Inflammatory macrophage (primary cell): ENCODE measurements at regions not wholly inside any gene's neighbourhood (a gene's known extent, or its start where the extent isn't known, plus 50 kb on each side); places are given as distances from the start of the nearest gene placed in this dataset.

Experiments used
- DNase-seq, 2 donors: peaks; one replicate each; pipeline ENCODE4 v3.0.0-alpha.2; 2020 to 2022

DNA sequence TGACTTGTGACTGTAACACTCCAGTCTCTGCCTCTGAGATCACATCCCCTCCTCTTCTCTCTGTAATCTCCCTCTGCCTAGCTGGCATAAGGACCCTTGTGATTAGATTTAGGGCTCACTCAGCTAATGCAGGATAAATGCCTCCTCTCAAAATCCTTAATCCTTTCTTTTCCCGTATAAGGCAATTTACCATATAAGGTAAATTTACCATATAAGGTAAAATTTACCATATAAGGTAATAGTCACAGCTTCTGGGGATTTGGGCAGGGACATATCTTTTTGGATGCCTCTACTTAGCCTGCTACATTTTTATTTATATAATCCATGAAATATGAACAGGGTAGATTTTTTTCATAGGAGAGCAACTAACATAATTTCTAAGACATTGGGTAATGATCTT is 318.0 kb upstream of the PUM3 start:
- no peak for DNase-seq

DNA sequence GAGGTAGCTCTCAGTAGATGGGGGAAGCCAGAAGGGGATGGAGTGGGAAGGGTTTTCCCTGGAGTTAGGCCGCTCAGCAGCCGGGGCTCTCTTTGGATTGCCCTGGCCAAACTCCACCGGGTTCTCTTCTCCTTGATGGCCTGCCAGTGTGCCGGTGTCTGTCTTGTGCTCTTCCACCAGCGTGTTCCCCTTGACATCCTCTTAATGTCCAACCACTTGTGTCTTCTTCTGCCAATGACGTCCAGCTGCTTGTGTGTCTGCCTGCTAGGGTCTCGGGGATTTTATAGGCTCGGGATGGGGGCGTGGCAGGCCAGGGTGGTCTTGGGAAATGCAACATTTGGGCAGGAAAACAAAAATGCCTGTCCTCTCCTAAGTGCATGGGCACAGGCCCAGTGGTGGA is 313.1 kb upstream of the PUM3 start:
- DNase-seq = no peak

DNA sequence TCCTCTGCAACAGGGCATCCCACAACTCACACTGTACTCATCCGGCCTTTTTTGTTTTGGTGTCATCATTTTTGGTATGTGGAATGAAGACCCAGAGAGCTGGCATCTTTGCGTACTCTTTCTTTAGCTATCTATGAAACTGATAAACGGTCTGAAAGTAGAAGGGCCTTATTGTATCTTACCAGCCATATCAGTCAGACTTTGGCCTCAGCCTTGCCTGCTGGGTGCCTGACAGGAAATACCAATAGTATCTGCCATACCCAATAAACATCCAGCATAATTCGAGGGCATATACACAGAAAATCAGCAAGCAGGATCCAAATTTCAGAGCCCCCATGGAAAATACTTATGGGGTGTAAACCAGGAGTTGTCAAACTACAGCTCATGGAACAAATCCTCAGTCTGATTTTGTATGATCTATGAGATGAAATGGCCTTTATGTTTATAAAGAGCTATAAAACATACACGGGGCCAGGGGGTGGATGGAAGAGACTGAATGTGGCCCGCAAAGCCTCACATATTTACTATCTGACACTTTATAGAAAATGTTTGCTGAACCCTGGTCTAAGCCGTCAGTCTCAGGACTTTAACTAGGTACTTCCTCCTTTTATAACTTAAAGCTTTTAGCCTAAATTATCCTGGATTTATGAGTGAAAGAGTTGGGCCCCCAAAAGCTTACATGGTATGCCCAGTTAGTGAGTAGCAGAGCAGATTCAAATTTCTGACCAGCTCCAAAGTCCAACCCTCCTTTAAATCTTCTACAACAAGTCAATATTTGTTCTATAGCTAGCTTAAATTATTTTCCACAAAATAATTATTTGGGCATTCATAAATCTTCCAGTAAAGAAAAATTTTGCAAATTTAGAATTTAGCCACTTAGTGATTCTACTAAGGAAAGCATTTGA is 308.0 kb upstream of the PUM3 start:
- no peak for DNase-seq

DNA sequence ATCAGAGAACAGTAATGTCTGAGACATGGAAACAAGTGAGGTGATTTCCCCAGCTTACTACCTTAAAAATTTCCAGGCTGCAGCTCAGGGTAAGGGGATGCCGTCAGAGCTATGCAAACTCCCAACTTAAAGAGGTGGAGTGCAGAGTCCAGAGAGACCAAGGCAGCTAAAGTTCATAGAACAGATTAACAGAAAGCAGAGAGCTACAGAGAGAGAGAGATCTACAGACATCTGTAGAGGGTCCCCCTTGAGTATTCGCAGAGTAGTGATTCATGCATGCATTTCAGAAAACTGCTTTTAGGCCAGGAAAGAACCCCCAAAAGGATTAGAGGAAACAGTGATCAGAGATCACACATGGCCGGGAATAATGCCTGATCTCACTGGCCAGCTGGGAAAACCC is 306.2 kb upstream of the PUM3 start:
- DNase-seq = no peak

DNA sequence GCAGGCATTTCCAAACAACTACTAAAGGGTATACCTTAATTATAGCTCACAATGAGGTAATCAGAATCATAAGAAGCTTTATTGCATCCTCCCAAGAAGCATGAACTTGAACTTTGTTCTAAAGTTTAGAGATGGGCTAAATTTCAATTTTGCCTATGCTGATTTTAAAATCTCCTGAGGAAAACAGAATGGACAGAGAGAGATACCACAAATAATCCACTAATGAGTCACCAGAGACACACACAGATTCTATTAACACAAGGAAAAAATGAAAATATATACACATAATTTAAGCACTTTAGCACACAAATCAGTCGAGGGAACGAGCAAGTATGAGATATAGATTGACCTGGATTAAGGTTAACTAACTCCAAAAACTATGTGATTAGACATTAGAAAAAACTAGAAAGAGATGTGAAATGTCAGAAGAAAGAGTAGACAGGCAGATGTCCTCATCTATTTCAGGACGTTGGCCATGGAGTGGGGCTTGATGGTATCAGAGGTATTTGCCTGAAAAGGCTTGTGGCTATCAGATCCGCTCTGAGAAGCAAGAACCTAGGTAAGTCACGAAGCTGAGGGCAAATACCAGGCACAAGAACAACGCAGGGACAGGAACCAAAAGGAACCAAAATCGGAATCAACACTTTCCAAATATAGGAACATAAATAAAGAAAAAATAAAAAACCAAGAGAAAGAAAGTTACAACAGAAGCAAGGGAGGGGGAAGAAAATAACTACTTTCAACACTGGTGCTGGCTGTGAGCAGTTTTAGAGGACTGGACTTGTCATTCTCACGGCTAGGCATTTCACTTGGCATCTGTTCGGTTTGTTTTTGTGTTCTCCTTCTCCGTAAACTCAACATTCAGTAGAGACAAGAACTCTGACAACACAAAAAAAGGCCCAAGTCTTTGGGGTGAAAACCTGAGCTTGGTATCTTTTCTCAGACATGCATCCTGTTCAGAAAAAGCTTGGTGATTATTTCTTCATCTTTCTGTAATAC is 294.6 kb upstream of the PUM3 start:
- DNase-seq = no peak

- DNase-seq = peak in 1 of 2 donors; percentile 6
Measured at GRCh38 chr9:3137347-3137695, 293.4 kb upstream of the PUM3 start.

- DNase-seq = no peak
Measured at GRCh38 chr9:3136686-3137346, 292.9 kb upstream of the PUM3 start.

DNA sequence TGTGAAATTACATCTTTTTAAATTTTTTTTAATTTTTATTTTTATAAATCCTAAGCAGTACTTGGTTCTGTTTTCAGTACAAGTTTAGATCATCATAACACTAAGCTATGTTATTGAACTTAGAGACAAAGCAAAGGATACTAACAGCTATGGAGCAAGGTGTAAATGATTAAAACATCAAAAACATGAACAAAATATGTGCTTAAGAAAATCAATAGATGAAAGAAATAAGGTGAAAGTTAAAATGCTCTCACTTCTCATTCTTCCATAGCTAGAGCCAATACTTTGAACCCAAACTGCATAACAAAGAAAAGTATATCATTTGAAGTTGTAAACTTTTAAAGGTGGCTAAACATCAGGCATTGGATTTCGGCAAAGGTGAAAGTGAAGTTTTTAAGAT is 292.3 kb upstream of the PUM3 start:
- no peak for DNase-seq

DNA sequence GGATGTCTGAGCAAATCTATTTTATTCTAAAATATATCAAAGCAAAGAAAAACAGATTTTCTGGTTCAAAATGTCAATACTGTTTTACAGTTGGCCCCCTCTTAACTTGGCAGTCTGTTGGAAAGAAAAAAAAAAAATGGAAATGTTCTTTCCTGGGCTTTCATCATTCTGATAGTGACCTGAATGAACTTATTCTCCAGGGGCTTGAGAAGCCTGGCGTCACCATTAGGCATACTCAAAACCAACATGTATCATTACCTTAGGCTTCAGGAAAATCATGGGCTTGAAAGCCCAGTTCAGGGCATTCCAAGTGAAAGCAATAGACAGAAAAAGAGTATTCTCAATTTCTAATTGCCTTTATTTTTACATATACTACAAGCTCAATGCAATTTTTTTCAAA is 283.7 kb upstream of the PUM3 start:
- no peak for DNase-seq

DNA sequence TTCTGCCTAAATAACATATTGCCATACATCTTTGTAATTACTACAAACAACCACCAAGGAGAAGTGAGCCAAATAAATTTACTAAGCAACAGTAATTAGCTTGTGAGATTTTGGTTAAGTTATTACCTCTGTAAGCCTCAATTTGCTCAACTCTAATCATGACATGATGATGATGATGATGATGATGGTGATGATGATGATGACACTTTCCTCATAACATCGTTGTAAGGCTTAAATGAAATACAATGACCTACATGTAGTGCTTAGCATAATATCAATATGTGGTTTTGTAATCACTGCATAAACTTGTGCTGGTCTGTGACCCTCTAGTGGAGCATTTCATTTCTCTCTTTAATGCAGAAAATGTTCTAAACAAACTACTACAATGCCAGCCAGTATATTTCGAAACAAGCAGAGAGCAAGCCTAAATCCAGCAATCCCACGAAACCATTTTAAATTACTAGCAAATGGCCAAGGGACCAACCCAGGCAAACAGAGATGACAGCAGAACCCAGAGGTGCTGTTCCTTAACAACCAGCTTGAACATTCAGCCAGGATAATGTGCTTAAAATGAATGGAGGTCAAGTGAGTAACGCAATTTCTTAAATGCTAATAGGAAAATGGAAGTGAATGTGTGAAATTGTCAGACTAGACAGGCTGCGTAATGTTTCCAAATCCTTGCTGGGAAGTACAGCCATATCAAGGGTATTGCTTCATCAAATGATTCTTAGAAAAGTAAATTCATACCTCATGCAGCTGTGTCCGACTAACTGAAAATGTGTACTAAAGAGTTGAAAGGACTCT is 281.9 kb upstream of the PUM3 start:
- peak; percentile 75 to 92 for DNase-seq

GRCh38 chr9:3124001-3124400 is 280.1 kb upstream of the PUM3 start:
- DNase-seq = no peak

DNA sequence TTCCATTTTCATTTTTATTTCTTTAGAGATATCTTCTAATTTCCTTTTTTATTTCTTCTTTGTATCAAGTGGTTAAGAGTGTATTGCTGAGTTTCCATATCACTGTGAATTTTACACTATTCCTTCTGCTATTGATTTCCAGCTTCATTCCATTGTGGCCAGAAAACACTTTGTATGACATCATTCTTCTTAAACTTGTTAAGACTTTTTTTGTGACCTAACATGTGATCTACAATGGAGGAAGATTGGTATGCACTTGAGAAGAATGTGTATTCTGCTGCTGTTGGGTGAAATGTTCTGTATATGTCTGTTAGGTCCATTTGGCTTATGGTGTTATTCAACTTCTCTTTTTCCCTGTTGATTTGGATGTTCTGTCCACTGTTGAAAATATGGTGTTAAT is 274.2 kb upstream of the PUM3 start:
- no peak for DNase-seq

DNA sequence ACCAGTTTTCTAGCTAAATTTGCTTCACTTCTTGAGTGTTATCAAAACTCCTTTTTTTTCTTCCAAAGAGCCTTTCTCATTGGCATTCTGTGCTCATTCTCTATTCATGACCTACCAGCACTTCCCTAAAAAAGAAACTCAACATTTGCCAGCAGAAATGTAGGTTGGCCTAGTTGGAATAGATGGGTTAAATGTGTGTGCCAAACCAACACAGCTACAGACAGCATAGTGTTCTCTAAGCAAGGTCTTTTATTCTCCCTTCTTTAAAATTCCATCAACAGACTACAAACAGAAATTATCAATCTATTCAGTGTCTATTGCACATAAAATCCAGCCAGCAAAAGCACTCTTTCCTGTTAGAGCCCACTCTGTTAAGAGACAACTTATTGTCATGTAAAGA is 255.8 kb upstream of the PUM3 start:
- DNase-seq = no peak

- DNase-seq = no peak
Measured at GRCh38 chr9:3088219-3088618, 244.3 kb upstream of the PUM3 start.

DNA sequence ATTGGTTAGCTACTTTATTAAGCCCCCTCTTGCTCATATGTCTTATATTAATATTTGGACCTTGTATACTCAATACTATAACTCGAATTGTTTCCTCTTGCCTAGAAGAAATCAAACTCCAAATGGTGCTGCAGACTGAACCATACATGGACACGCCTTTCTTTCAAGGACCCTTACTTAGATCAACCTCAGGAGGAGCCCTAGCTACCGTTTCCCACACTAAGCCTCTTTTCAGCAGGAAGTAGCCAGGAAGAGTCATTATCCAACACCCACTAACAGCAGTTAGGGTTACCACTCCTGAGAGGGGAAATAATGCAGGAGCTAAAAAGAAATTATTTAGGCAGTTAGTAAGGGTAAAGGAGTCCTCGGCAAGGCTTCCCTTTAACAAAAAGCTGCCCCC is 243.8 kb upstream of the PUM3 start:
- no peak for DNase-seq

- no peak for DNase-seq
Measured at GRCh38 chr9:3080951-3081350, 237.1 kb upstream of the PUM3 start.

GRCh38 chr9:3074247-3074646 is 230.4 kb upstream of the PUM3 start:
- DNase-seq = peak; percentile 26 to 37

DNA sequence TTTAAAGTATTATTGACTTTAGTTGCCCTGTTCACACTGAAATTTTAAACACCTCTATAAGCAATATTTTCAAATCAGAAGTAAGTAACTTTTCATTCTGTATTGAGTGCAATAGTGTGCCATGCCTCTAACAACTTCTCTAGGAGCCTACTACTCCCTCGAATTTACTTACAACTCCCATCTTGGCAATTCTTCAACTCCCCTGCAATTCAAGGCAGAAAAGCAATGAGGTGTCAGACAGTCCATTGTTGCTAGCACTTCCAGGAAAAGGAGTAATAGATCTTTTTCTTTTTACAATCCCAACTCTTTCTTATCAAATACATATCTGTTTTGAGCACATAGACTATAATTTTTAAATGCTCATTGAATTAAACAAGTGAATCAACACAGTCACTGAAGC is 222.7 kb upstream of the PUM3 start:
- no peak for DNase-seq

GRCh38 chr9:3059781-3060468 is 216.0 kb upstream of the PUM3 start:
- peak in 1 of 2 donors; percentile 11 for DNase-seq

GRCh38 chr9:3058409-3058808 is 214.5 kb upstream of the PUM3 start:
- no peak for DNase-seq

GRCh38 chr9:3054017-3054586 is 210.2 kb upstream of the PUM3 start:
- no peak for DNase-seq
